SK-N-SH treated with all-trans-retinoic acid at 6 μM for 48 hours (cell line): ENCODE measurements at regions not wholly inside any gene's neighbourhood (a gene's known extent, or its start where the extent isn't known, plus 50 kb on each side); places are given as distances from the start of the nearest gene placed in this dataset.

Experiments used
- ATAC-seq: fragments of 200-7000 bp; cut with Tn5 transposase; 3 replicates; pipeline ENCODE4 v1.9.1; 2020; ENCODE audit warnings: mild to moderate bottlenecking, moderate library complexity
- CREB5 ChIP-seq: fragments of 250-450 bp; sonication (Bioruptor Pico); IDR thresholded peaks from 2 replicates; pipeline ENCODE4 v1.5.1; 2020; ENCODE audit warnings: low read depth, mild to moderate bottlenecking, moderate library complexity
- CSDC2 ChIP-seq: fragments of 250-450 bp; sonication (Bioruptor Pico); IDR thresholded peaks from 2 replicates; pipeline ENCODE4 v1.5.0; 2020; ENCODE audit warnings: mild to moderate bottlenecking, moderate library complexity
- GLIS3 ChIP-seq: fragments of 250-450 bp; sonication (Bioruptor Pico); IDR thresholded peaks from 2 replicates; pipeline ENCODE4 v1.5.0; 2020; ENCODE audit warnings: mild to moderate bottlenecking, moderate library complexity
- ISL1 ChIP-seq: fragments of 250-450 bp; sonication (Bioruptor Pico); IDR thresholded peaks from 2 replicates; pipeline ENCODE4 v2.1.2; 2022; ENCODE audit warnings: mild to moderate bottlenecking, moderate library complexity
- OSR1 ChIP-seq: fragments of 250-450 bp; sonication (Bioruptor Pico); IDR thresholded peaks from 2 replicates; pipeline ENCODE4 v1.8.0; 2022; ENCODE audit warnings: moderate library complexity, mild to moderate bottlenecking, inconsistent platforms
- PPARA ChIP-seq: fragments of 250-450 bp; sonication (Bioruptor Pico); IDR thresholded peaks from 2 replicates; pipeline ENCODE4 v1.5.0; 2020; ENCODE audit warnings: mild to moderate bottlenecking, borderline replicate concordance
- RARB ChIP-seq: fragments of 250-450 bp; sonication (Bioruptor Pico); IDR thresholded peaks from 2 replicates; pipeline ENCODE4 v1.8.0; 2021; ENCODE audit warnings: mild to moderate bottlenecking, moderate library complexity
- SNAI2 ChIP-seq: fragments of 250-450 bp; sonication (Bioruptor Pico); IDR thresholded peaks from 2 replicates; pipeline ENCODE4 v1.5.0; 2020; ENCODE audit warnings: mild to moderate bottlenecking, moderate library complexity
- TCF4 ChIP-seq: fragments of 250-450 bp; sonication (Bioruptor Pico); IDR thresholded peaks from 2 replicates; pipeline ENCODE4 v1.8.0; 2021; ENCODE audit warnings: mild to moderate bottlenecking, moderate library complexity, borderline replicate concordance
- TOX ChIP-seq: fragments of 250-450 bp; sonication (Bioruptor Pico); IDR thresholded peaks from 2 replicates; pipeline ENCODE4 v1.8.0; 2021; ENCODE audit warnings: mild to moderate bottlenecking, moderate library complexity, borderline replicate concordance
- ZC3H10 ChIP-seq: fragments of 250-450 bp; sonication (Bioruptor Pico); IDR thresholded peaks from 2 replicates; pipeline ENCODE4 v1.5.1; 2021; ENCODE audit warnings: mild to moderate bottlenecking, moderate library complexity
- ZFP30 ChIP-seq: fragments of 450-650 bp; formaldehyde crosslinking; IDR thresholded peaks from 2 replicates; pipeline ENCODE4 v1.5.0; 2022; ENCODE audit warnings: mild to moderate bottlenecking, moderate library complexity
- ZNF565 ChIP-seq: fragments of 450-650 bp; formaldehyde crosslinking; conservative IDR thresholded peaks from 2 replicates; pipeline ENCODE4 v1.5.0; 2020; ENCODE audit warnings: low read depth, mild to moderate bottlenecking, moderate library complexity
- ZNF8 ChIP-seq: fragments of 450-650 bp; formaldehyde crosslinking; IDR thresholded peaks from 2 replicates; pipeline ENCODE4 v1.5.0; 2020; ENCODE audit warnings: mild to moderate bottlenecking, moderate library complexity
- TF ChIP-seq, protein P1 (sequence below): fragments of 250-450 bp; sonication (Bioruptor Pico); IDR thresholded peaks from 2 replicates; pipeline ENCODE4 v1.5.1; 2021; ENCODE audit warnings: mild to moderate bottlenecking, moderate library complexity

- TF ChIP-seq CREB5 (CRISPR knock-in tag): no peak
- no peak for TF ChIP-seq TCF4 (CRISPR knock-in tag)
- no peak for TF ChIP-seq ZFP30 (CRISPR knock-in tag)
- no peak for TF ChIP-seq ISL1 (CRISPR knock-in tag)
- no peak for TF ChIP-seq SNAI2
- TF ChIP-seq CSDC2 (CRISPR knock-in tag): no peak
- TF ChIP-seq GLIS3 (CRISPR knock-in tag): no peak
- no peak for TF ChIP-seq PPARA (CRISPR knock-in tag)
- ATAC-seq: peak; percentile 56
Measured at GRCh38 chr22:35205961-35206360, 51.3 kb upstream of the HMGXB4 start.

DNA sequence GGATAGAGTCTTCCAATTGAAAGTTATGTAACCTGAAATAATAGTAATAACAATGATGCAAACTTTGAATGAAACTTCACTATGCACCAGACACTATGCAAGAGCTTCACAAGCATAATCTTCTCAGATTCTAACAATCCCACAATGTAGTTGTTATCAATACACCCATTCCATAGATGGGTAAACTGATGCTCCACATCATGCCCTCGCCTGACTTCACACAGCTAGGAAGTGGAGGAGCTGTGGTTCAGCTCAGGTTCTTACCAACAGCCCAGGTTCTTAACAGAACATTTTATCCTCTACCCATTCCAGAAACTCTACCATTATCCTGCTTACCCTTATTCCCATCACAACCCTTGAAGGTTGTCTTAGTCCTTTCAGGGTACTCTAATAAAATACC lies 50.4 kb upstream of the HMGXB4 start:
- ATAC-seq: no peak
- TF ChIP-seq ZFP30 (CRISPR knock-in tag) (no peak), RARB (CRISPR knock-in tag) (no peak), OSR1 (CRISPR knock-in tag) (no peak), ZNF565 (CRISPR knock-in tag) (no peak), GLIS3 (CRISPR knock-in tag) (no peak), TOX (CRISPR knock-in tag) (no peak), CSDC2 (CRISPR knock-in tag) (no peak), ZNF8 (no peak), ZC3H10 (CRISPR knock-in tag) (no peak), SNAI2 (no peak)
- TF ChIP-seq, protein P1, sequence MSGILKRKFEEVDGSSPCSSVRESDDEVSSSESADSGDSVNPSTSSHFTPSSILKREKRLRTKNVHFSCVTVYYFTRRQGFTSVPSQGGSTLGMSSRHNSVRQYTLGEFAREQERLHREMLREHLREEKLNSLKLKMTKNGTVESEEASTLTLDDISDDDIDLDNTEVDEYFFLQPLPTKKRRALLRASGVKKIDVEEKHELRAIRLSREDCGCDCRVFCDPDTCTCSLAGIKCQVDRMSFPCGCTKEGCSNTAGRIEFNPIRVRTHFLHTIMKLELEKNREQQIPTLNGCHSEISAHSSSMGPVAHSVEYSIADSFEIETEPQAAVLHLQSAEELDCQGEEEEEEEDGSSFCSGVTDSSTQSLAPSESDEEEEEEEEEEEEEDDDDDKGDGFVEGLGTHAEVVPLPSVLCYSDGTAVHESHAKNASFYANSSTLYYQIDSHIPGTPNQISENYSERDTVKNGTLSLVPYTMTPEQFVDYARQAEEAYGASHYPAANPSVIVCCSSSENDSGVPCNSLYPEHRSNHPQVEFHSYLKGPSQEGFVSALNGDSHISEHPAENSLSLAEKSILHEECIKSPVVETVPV (CRISPR knock-in tag): no peak
